Mammary epithelial cell (primary cell): ENCODE measurements at regions not wholly inside any gene's neighbourhood (a gene's known extent, or its start where the extent isn't known, plus 50 kb on each side); places are given as distances from the start of the nearest gene placed in this dataset.

Experiments
- EZH2 ChIP-seq: IDR thresholded peaks from 2 replicates; pipeline ENCODE4 v1.6.1; 2012; ENCODE audit warnings: low read length, inconsistent platforms, borderline replicate concordance
- TF ChIP-seq, protein P1 (sequence below), 2 donors: IDR thresholded peaks in 1 of 2; conservative IDR thresholded peaks in 1 of 2; 2 replicates each; pipeline ENCODE4 v1.5.1; 2011 to 2012; ENCODE audit warnings: inconsistent platforms in 2 of 2, low read length in 2 of 2, mild to moderate bottlenecking in 2 of 2, control low read depth in 1 of 2, low read depth in 1 of 2; ENCODE audit not compliant: insufficient read depth in 1 of 2; ENCODE audit errors: extremely low read depth in 1 of 2

GRCh38 chr10:44788147-44789129, 122.7 kb upstream of the TMEM72 start:
- TF ChIP-seq, protein P1, sequence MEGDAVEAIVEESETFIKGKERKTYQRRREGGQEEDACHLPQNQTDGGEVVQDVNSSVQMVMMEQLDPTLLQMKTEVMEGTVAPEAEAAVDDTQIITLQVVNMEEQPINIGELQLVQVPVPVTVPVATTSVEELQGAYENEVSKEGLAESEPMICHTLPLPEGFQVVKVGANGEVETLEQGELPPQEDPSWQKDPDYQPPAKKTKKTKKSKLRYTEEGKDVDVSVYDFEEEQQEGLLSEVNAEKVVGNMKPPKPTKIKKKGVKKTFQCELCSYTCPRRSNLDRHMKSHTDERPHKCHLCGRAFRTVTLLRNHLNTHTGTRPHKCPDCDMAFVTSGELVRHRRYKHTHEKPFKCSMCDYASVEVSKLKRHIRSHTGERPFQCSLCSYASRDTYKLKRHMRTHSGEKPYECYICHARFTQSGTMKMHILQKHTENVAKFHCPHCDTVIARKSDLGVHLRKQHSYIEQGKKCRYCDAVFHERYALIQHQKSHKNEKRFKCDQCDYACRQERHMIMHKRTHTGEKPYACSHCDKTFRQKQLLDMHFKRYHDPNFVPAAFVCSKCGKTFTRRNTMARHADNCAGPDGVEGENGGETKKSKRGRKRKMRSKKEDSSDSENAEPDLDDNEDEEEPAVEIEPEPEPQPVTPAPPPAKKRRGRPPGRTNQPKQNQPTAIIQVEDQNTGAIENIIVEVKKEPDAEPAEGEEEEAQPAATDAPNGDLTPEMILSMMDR (conservative IDR thresholded peaks at IDR 0.05 in 1 of 2, IDR thresholded peaks at IDR 0.05 in 1 of 2; ENCODE audit: extremely low read depth in 1 of 2, insufficient read depth in 1 of 2, low read depth in 1 of 2, low read length in 2 of 2): no peak
- no peak for TF ChIP-seq EZH2
